ENCODE measurements at regions not wholly inside any gene's neighbourhood (a gene's known extent, or its start where the extent isn't known, plus 50 kb on each side); places are given as distances from the start of the nearest gene placed in this dataset.

DNA sequence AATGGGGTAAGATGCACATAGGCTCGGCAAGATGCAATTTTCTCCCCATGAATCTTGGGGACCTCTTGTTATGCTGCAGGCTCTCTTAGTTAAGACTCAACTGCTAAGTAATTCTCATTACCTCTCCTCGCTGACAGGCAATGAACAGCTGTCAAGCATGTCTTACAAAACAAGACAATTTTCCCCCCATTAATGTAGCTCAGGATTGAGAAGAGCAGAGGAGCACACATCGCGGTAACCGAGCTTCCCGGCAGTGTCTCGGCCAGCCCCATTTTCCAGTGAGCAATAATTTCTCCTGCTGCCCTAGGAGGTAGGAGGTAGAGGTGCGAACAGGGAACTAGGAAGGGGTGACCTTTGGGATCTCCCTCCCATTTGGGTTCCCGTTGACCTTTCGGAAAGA, 272.1 kb downstream of the HAPSTR1 start:
- DNase-seq (ENCODE audit: low spot score) (no peak), ATAC-seq (ENCODE audit: insufficient number of reproducible peaks, low FRiP score, low read depth) (no peak)
- no peak overlapping the region for H3K27ac ChIP-seq
- TF ChIP-seq, protein P1, sequence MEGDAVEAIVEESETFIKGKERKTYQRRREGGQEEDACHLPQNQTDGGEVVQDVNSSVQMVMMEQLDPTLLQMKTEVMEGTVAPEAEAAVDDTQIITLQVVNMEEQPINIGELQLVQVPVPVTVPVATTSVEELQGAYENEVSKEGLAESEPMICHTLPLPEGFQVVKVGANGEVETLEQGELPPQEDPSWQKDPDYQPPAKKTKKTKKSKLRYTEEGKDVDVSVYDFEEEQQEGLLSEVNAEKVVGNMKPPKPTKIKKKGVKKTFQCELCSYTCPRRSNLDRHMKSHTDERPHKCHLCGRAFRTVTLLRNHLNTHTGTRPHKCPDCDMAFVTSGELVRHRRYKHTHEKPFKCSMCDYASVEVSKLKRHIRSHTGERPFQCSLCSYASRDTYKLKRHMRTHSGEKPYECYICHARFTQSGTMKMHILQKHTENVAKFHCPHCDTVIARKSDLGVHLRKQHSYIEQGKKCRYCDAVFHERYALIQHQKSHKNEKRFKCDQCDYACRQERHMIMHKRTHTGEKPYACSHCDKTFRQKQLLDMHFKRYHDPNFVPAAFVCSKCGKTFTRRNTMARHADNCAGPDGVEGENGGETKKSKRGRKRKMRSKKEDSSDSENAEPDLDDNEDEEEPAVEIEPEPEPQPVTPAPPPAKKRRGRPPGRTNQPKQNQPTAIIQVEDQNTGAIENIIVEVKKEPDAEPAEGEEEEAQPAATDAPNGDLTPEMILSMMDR (IDR thresholded peaks at IDR 0.05), result no peak
- H3K4me3 ChIP-seq, result no peak overlapping the region
- H3K27me3 ChIP-seq (replicated peaks; ENCODE audit: insufficient read depth), result no peaks in the 10 kb centered on the region
- peaks cover 5 to 30% of the 10 kb centered on the region in 2 donors for H3K4me1 ChIP-seq (ENCODE audit: control insufficient read depth in 1 of 2, low read depth in 2 of 2)
- H3K36me3 ChIP-seq, result no peaks in the 10 kb centered on the region
- no peaks in the 10 kb centered on the region for H3K9me3 ChIP-seq

GRCh38 chr16:9364721-9365369, 273.4 kb downstream of the HAPSTR1 start:
- DNase-seq (ENCODE audit: low spot score), result no peak
- no peak for ATAC-seq (ENCODE audit: insufficient number of reproducible peaks, low FRiP score, low read depth)
- no peak overlapping the region for H3K4me3 ChIP-seq
- H3K36me3 ChIP-seq, result no peaks in the 10 kb centered on the region
- H3K27me3 ChIP-seq (replicated peaks; ENCODE audit: insufficient read depth), result no peaks in the 10 kb centered on the region
- TF ChIP-seq, protein P1 (IDR thresholded peaks at IDR 0.05), result no peak
- H3K27ac ChIP-seq, result peak overlapping the region; percentile 25 to 31
- H3K9me3 ChIP-seq, result no peaks in the 10 kb centered on the region
- peaks cover 5 to 30% of the 10 kb centered on the region in 2 donors for H3K4me1 ChIP-seq (ENCODE audit: control insufficient read depth in 1 of 2, low read depth in 2 of 2)

DNA sequence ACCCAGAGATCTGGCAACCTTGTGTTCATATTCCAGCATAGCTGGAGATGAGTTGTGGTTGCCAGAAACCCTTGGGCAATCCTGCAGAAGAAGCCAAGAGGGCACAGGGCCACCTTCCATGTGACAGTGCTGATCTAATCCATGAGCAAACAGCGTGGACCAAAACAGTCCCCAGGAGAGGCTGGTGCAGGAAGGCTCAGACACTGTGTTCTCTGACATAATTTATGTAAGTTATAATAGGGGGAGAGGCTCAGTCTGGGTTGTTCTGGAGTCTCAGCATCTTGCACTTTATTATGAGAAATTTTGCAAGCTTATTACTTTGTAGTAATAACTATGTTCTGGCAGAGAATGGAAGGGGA, 273.9 kb downstream of the HAPSTR1 start:
- no peaks in the 10 kb centered on the region for H3K27me3 ChIP-seq (replicated peaks; ENCODE audit: insufficient read depth)
- no peaks in the 10 kb centered on the region for H3K9me3 ChIP-seq
- TF ChIP-seq, protein P1 (IDR thresholded peaks at IDR 0.05), result no peak
- H3K36me3 ChIP-seq, result no peaks in the 10 kb centered on the region
- peak overlapping the region; percentile 47 to 57 for H3K27ac ChIP-seq
- ATAC-seq (ENCODE audit: insufficient number of reproducible peaks, low FRiP score, low read depth) (peak; percentile 83), DNase-seq (ENCODE audit: low spot score) (peak; percentile 54)
- peaks cover 5 to 30% of the 10 kb centered on the region in 2 donors for H3K4me1 ChIP-seq (ENCODE audit: control insufficient read depth in 1 of 2, low read depth in 2 of 2)
- H3K4me3 ChIP-seq, result no peak overlapping the region

DNA sequence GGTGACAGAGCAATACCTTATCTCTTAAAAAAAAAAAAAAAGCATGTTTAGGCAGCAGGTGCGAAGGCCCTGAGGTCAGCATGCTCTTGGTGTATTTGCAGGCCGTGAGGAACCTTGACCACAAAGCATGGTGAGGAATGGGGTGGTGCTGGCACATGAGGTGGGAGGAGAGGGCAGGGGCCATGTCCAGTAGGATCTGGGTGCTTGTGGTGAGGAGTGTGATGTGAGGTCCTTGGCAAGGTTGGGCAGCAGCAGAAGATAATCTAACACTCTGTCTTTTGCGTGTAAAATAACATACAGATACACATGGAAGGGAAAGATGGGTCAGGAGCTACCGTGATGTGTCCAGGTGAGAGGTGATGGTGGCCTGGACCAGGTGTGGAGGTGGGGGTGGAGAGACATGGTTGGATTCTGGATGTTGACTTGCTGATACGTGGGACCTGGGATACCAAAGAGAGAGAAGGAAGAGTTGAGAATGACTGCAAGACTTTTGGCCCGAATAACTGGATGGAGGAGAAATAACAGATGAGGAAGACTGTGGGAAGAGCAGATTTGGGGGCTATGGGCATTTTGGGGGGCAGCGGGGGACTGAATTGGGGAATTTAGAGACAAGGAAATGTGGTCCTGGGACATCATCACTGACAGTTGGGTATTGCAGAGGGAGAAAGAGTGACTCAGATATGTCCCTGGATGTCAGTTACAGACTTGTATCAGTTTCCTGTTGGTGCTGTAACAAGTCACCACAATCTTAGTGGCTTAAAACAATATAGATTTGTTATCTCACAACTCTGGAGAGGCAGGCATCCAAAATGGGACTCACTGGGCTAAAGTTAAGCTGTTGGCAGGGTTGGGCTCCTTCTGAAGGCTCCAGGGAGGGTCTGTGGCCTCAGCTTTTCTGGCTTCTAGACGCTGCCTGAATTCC, 274.9 kb downstream of the HAPSTR1 start:
- H3K4me3 ChIP-seq, result no peak overlapping the region
- no peak for ATAC-seq (ENCODE audit: insufficient number of reproducible peaks, low FRiP score, low read depth)
- H3K9me3 ChIP-seq, result no peaks in the 10 kb centered on the region
- DNase-seq (ENCODE audit: low spot score), result no peak
- peak overlapping the region; percentile 47 to 57 for H3K27ac ChIP-seq
- peaks cover 5 to 30% of the 10 kb centered on the region in 2 donors for H3K4me1 ChIP-seq (ENCODE audit: control insufficient read depth in 1 of 2, low read depth in 2 of 2)
- no peaks in the 10 kb centered on the region for H3K27me3 ChIP-seq (replicated peaks; ENCODE audit: insufficient read depth)
- H3K36me3 ChIP-seq, result no peaks in the 10 kb centered on the region
- TF ChIP-seq, protein P1 (IDR thresholded peaks at IDR 0.05), result no peak

GRCh38 chr16:9370061-9370491, 278.6 kb downstream of the HAPSTR1 start:
- H3K36me3 ChIP-seq, result no peaks in the 10 kb centered on the region
- no peak overlapping the region for H3K27ac ChIP-seq
- peaks cover under 1 to 31% of the 10 kb centered on the region in 2 donors for H3K4me1 ChIP-seq (ENCODE audit: control insufficient read depth in 1 of 2, low read depth in 2 of 2)
- TF ChIP-seq, protein P1 (IDR thresholded peaks at IDR 0.05), result no peak
- ATAC-seq (ENCODE audit: insufficient number of reproducible peaks, low FRiP score, low read depth), result no peak
- no peaks in the 10 kb centered on the region for H3K9me3 ChIP-seq
- no peaks in the 10 kb centered on the region for H3K27me3 ChIP-seq (replicated peaks; ENCODE audit: insufficient read depth)
- no peak for DNase-seq (ENCODE audit: low spot score)
- H3K4me3 ChIP-seq, result no peak overlapping the region
